ENCODE measurements at regions not wholly inside any gene's neighbourhood (a gene's known extent, or its start where the extent isn't known, plus 50 kb on each side); places are given as distances from the start of the nearest gene placed in this dataset.

DNA sequence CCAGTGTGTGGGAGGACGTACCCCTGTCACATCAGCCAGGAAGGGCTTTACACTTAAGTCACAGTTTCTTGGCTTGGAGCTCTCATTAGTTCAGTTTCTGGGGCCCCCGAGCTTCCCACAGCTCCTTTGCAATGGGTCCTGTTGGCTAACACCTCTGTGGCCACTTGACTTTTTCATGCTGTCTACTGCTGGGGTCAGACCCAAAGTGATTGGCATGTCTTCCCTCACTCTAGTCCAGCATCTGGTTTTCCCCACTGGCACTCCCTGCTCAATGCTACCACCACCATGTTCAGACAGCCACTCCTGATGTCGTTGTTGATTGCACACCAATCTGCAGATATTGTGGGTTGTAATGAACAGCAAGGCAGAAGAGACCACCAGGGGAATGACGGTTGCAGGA, 379.0 kb downstream of the FOXO1 start:
- TF ChIP-seq MYC (IDR thresholded peaks at IDR 0.05; ENCODE audit: low read depth, low read length) = no peak
- TF ChIP-seq, protein P1, sequence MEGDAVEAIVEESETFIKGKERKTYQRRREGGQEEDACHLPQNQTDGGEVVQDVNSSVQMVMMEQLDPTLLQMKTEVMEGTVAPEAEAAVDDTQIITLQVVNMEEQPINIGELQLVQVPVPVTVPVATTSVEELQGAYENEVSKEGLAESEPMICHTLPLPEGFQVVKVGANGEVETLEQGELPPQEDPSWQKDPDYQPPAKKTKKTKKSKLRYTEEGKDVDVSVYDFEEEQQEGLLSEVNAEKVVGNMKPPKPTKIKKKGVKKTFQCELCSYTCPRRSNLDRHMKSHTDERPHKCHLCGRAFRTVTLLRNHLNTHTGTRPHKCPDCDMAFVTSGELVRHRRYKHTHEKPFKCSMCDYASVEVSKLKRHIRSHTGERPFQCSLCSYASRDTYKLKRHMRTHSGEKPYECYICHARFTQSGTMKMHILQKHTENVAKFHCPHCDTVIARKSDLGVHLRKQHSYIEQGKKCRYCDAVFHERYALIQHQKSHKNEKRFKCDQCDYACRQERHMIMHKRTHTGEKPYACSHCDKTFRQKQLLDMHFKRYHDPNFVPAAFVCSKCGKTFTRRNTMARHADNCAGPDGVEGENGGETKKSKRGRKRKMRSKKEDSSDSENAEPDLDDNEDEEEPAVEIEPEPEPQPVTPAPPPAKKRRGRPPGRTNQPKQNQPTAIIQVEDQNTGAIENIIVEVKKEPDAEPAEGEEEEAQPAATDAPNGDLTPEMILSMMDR (IDR thresholded peaks at IDR 0.05; ENCODE audit: low read depth, low read length) = no peak
- TF ChIP-seq POLR2A (IDR thresholded peaks at IDR 0.05; ENCODE audit: extremely low read depth, insufficient read length) = no peak
- TF ChIP-seq, protein P2, sequence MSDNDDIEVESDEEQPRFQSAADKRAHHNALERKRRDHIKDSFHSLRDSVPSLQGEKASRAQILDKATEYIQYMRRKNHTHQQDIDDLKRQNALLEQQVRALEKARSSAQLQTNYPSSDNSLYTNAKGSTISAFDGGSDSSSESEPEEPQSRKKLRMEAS (IDR thresholded peaks at IDR 0.05; ENCODE audit: low read depth, low read length) = no peak

Measured in NB4 (cell line).